Esophagus muscularis mucosa (tissue), 3 donors: ENCODE measurements at regions not wholly inside any gene's neighbourhood (a gene's known extent, or its start where the extent isn't known, plus 50 kb on each side); places are given as distances from the start of the nearest gene placed in this dataset.

ENCODE experiments used
- POLR2A ChIP-seq: fragments of 450-650 bp; IDR thresholded peaks from one replicate; pipeline ENCODE4 v1.6.1; 2017; ENCODE audit warnings: antibody characterized with exemption, moderate library complexity, mild to moderate bottlenecking, low read depth
- POLR2AphosphoS5 ChIP-seq, 2 donors: sonication (generic); formaldehyde crosslinking; IDR thresholded peaks; one replicate each; pipeline ENCODE4 v1.6.1; 2017; ENCODE audit warnings: antibody characterized with exemption in 2 of 2
- TF ChIP-seq, protein P1 (sequence below), 3 experiments: fragments of 200-600 bp in 2 of 3; fragments of 450-650 bp in 1 of 3; sonication (generic) in 2 of 3; IDR thresholded peaks; one replicate each; pipeline ENCODE4 v1.5.1; 2017 to 2019; ENCODE audit warnings: antibody characterized with exemption in 3 of 3, mild to moderate bottlenecking in 2 of 3, moderate library complexity in 1 of 3

- TF ChIP-seq, protein P1, sequence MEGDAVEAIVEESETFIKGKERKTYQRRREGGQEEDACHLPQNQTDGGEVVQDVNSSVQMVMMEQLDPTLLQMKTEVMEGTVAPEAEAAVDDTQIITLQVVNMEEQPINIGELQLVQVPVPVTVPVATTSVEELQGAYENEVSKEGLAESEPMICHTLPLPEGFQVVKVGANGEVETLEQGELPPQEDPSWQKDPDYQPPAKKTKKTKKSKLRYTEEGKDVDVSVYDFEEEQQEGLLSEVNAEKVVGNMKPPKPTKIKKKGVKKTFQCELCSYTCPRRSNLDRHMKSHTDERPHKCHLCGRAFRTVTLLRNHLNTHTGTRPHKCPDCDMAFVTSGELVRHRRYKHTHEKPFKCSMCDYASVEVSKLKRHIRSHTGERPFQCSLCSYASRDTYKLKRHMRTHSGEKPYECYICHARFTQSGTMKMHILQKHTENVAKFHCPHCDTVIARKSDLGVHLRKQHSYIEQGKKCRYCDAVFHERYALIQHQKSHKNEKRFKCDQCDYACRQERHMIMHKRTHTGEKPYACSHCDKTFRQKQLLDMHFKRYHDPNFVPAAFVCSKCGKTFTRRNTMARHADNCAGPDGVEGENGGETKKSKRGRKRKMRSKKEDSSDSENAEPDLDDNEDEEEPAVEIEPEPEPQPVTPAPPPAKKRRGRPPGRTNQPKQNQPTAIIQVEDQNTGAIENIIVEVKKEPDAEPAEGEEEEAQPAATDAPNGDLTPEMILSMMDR (IDR thresholded peaks at IDR 0.05), result no peak
- TF ChIP-seq POLR2A, result no peak
- no peak for TF ChIP-seq POLR2AphosphoS5 (IDR thresholded peaks at IDR 0.05)
Observed at GRCh38 chr4:125097729-125098128, 217.0 kb upstream of the FAT4 start.
